Endothelial cell of umbilical vein (primary cell): ENCODE measurements at regions not wholly inside any gene's neighbourhood (a gene's known extent, or its start where the extent isn't known, plus 50 kb on each side); places are given as distances from the start of the nearest gene placed in this dataset.

ENCODE experiments used
- FOS ChIP-seq: IDR thresholded peaks from 2 replicates; pipeline ENCODE4 v1.6.1; 2011; ENCODE audit warnings: mild to moderate bottlenecking, low read length, moderate library complexity, borderline replicate concordance; ENCODE audit not compliant: insufficient read depth
- JUN ChIP-seq: IDR thresholded peaks from 2 replicates; pipeline ENCODE4 v1.6.1; 2011; ENCODE audit warnings: borderline replicate concordance, low read depth; ENCODE audit not compliant: insufficient read length, insufficient read depth
- MYC ChIP-seq: IDR thresholded peaks from one replicate; pipeline ENCODE4 v1.6.1; 2011; ENCODE audit warnings: mild to moderate bottlenecking, low read depth, low read length
- POLR2A ChIP-seq: IDR thresholded peaks from 2 replicates; pipeline ENCODE4 v1.6.1; 2012; ENCODE audit warnings: low read depth, mild to moderate bottlenecking, control low read depth, low read length
- POLR2AphosphoS5 ChIP-seq: IDR thresholded peaks from 2 replicates; pipeline ENCODE4 v1.6.1; 2012; ENCODE audit warnings: low read depth, mild to moderate bottlenecking, control low read depth, low read length, moderate library complexity; ENCODE audit not compliant: insufficient read depth
- TF ChIP-seq, protein P1 (sequence below): IDR thresholded peaks from 2 replicates; pipeline ENCODE4 v1.6.1; 2011; ENCODE audit not compliant: insufficient read depth, insufficient read length
- TF ChIP-seq, protein P2 (sequence below), 2 donors: IDR thresholded peaks; 1 replicate in 1 of 2; 2 replicates in 1 of 2; pipeline ENCODE4 v1.5.1; 2011; ENCODE audit warnings: low read length in 2 of 2, mild to moderate bottlenecking in 2 of 2, moderate library complexity in 2 of 2, control low read depth in 1 of 2, inconsistent platforms in 1 of 2, low read depth in 1 of 2; ENCODE audit not compliant: insufficient read depth in 1 of 2; ENCODE audit errors: extremely low read depth in 1 of 2

DNA sequence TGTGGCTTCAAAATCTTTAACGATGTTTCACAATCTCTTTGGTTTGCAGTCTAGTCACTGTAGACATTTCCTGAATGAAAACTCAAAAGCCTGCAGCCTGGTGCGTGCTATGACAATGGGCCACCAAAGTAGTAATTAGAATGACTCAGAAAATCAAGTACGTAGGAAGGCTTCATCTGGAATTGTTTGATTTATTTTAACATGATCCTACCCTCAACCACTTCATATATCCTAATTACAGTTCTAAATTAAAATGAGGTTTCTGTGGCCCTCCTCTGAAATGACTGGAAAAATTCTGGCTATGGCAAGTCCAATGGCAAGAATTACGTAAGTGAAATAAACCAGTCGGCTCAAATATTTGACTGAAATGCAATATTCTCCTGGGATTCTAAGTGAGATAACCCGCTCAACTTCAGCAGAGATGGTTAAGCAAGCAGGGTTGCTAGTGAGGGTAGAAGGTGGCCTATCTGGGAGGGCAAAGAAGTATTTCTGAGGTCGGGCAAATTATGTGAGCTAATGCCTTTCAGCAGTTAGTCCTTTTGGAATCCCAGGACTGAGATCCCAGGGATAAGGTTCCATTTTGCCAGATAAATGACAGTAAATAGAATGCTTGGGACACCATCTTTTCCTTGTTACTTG, 145.6 kb upstream of the MYOCD start:
- TF ChIP-seq POLR2A (no peak), POLR2AphosphoS5 (no peak), JUN (no peak), MYC (no peak), FOS (no peak)
- TF ChIP-seq, protein P1, sequence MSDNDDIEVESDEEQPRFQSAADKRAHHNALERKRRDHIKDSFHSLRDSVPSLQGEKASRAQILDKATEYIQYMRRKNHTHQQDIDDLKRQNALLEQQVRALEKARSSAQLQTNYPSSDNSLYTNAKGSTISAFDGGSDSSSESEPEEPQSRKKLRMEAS: no peak
- TF ChIP-seq, protein P2, sequence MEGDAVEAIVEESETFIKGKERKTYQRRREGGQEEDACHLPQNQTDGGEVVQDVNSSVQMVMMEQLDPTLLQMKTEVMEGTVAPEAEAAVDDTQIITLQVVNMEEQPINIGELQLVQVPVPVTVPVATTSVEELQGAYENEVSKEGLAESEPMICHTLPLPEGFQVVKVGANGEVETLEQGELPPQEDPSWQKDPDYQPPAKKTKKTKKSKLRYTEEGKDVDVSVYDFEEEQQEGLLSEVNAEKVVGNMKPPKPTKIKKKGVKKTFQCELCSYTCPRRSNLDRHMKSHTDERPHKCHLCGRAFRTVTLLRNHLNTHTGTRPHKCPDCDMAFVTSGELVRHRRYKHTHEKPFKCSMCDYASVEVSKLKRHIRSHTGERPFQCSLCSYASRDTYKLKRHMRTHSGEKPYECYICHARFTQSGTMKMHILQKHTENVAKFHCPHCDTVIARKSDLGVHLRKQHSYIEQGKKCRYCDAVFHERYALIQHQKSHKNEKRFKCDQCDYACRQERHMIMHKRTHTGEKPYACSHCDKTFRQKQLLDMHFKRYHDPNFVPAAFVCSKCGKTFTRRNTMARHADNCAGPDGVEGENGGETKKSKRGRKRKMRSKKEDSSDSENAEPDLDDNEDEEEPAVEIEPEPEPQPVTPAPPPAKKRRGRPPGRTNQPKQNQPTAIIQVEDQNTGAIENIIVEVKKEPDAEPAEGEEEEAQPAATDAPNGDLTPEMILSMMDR (IDR thresholded peaks at IDR 0.05; ENCODE audit: extremely low read depth in 1 of 2, insufficient read depth in 1 of 2, low read depth in 1 of 2, low read length in 2 of 2): no peak
